NAMALWA (cell line): ENCODE measurements at regions not wholly inside any gene's neighbourhood (a gene's known extent, or its start where the extent isn't known, plus 50 kb on each side); places are given as distances from the start of the nearest gene placed in this dataset.
"Not testable (repeated sequence)": the region's sequence is repeated elsewhere in the genome, so short reads cannot be mapped to it uniquely, and the experiment has no call there.

Experiments used
- DNase-seq: peaks from one replicate; pipeline ENCODE4 v3.0.0-alpha.2; 2015; ENCODE audit warnings: low spot score

DNA sequence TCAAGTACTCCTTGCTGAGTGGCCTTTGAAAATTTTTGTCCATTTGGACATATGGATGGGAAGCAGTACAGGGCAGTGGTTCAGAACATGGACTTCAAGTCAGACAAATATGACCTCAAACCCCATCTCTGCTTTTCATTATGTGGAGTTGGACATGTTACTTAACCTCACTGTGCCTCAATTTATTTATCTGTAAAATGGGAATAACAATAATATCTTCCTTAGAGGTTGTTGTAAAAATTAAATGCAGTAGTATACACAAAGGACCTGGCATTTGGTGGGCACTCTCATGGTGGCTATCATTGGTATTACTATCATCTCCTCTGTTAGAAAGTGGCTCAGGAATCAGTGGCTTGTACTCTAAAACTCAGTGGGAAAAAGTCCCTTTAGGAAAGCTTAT is 204.0 kb upstream of the MYLIP start:
- no peak for DNase-seq

DNA sequence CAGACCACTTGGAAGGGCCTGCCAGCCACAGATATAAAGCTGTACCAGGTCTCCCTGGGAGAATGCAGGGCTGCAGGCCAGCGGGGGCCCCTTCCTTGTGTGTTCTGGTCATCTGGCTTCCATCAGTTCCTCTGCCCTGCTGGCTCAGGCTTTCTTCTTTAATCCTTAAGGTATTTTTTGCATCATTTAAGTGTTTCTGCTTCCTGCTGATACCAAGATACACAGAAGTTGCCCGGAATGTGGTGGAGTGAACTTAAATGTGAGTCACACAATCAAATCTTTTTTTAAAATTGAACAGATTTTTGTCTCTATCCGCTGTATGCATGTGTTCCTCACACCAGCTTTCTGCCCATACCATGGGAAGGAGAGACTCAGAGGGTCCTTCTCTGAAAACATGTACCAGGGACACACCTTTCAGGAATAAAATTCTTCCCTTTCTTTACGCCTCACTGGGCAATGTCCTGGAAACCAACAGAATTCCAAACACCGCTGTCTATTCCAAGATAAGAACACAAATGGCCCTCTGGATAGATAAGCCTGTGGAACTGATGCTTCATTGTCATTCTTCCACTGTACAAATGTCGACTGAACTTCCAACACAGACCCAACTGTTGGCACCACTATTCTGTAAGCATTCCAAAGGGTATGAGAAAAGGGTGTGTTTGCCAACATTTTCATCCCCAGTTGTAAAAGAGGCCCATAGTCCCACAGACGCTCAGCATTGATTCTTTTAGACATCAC is 206.2 kb upstream of the MYLIP start:
- DNase-seq = no peak

DNA sequence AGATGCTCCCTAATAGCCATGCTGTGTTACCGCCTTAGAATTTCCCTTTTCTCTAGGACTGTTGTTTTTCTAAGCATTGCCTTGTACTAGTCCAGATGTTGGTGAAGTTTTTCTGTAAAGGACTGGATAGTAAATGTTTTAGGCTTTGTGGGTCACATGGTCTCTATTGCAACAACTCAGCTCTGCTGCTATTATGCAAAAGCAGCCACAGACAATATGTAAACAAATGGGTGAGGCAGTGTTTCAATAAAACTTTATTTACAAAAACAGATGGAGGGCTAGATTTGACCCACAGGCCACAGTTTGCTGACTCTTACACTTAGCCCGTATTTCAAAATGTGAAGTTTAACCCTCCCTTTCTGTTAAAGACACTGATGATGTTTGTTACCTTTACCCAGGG is 207.6 kb upstream of the MYLIP start:
- peak; percentile 21 for DNase-seq

DNA sequence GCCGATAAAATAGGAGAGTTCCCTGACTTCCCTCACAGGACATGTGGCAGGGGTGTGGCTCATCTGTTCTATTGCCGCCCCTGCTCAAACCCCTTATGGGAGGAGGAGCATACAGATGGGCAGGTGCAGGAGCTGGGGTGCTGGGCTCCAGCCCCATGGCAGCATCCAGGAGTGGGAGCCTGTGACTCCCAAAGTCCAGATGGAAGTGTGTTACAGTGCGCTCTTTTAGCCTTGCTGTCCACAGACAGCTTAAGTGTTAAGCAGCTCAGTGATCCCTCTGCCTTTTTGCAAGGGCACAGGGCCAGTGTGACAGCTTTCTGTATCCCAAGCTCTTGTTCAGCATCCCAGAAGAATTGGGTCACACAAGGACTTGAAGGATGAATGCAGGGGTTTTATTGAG is 212.3 kb upstream of the MYLIP start:
- no peak for DNase-seq

DNA sequence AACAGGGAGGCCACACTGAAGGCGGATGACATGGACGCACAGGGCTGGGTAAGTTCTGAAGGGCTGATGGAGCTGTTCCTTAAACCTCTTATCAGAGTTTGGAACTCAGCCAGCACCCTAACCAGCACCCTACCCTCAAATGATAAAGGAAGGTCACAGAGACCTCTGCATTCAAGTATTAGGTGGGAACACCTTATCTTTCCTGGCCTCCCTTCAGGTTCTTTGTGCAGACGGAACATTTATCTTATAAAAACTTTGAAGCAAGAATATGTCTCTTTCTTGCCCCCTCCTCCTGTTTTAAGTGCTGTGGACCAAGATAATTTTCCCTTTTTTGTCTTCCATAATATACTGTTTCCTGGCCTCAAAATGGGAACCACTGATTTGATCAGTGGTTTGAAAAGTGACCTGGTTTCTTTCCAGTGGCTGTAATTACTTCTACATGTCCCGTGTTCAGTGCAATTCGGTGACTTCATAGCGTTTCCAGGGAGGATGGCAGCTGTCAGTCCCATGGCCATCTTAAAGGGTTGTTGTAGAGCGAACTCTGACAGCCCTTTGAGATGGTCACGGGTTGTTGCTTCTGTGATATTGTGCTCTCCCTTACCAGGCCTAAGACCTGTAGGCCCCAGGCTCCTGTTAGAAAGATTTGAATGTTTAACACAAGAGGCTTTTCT is 213.2 kb upstream of the MYLIP start:
- DNase-seq = no peak

DNA sequence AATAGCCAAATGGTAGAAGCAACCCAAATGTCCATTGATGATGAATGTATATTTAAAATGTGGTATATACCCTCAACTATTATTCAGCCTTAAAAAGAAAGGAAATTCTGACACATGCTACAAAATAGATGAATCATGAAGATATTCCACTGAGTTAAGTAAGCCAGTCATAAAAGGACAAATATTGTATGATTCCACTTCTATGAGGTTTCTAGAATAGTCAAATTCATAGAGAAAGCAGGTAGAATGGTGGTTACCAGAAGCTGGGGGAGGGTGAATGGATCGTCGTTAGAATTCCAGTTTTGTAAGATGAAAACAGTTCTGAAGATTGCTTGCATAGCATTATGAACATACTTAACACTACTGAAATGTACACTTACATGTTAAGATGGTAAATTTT is 214.3 kb upstream of the MYLIP start:
- DNase-seq = no peak

DNA sequence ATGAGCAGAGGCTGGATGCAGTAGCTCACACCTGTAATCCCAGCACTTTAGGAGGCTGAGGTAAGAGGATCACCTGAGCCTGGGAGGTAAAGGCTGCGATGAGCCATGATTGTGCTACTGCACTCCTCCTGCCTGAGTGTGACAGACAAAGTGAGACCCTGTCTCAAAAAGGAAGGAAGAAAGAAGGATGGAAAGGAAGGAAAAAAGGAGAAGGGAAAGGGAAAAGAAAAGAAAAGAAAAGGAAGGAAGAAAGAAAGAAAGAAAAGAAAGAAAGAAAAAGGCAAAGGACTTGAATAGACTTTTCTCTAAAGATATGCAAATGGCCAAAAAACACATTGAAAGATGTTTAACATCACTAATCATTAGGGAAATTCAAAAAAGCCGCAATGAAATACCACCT is 215.3 kb upstream of the MYLIP start:
- no peak for DNase-seq

DNA sequence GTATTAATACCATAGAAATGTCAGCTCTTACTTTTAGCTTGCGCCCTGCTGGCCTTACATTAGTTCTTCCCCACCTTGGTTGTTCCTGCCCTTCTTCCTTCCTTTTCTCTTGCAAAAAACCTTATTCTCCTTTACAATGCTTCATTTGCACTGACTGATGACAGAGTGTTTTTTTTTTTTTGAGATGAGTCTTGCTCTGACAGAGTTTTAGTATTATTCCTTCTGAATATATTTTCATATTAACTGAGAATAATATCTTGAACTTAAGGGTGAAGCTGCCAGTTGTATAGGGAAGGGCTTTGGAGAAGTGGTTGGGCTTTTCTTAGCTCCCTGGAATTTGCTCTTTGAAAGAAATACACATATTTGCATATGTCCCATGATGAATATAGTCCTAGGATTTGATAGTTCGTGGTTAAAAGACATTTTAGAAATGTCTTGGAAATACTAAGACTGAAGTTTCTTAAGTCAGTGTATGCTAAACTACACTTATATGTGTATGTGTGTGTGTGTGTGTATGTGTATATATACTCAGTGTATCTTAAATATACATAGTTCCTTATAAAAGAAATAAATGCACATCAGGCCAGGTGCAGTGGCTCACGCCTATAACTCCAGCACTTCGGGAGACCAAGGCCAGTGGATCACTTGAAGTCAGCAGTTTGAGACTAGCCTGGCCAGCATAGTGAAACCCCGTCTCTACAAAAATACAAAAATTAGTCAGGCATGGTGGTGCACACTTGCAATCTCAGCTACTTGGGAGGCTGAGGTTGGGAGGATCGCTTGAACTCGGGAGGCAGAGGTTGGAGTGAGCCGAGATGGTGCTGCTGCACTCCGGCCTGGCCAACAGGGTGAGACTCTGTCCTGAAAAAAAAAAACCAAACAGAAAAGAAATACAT is 216.1 kb upstream of the MYLIP start:
- no peak for DNase-seq

DNA sequence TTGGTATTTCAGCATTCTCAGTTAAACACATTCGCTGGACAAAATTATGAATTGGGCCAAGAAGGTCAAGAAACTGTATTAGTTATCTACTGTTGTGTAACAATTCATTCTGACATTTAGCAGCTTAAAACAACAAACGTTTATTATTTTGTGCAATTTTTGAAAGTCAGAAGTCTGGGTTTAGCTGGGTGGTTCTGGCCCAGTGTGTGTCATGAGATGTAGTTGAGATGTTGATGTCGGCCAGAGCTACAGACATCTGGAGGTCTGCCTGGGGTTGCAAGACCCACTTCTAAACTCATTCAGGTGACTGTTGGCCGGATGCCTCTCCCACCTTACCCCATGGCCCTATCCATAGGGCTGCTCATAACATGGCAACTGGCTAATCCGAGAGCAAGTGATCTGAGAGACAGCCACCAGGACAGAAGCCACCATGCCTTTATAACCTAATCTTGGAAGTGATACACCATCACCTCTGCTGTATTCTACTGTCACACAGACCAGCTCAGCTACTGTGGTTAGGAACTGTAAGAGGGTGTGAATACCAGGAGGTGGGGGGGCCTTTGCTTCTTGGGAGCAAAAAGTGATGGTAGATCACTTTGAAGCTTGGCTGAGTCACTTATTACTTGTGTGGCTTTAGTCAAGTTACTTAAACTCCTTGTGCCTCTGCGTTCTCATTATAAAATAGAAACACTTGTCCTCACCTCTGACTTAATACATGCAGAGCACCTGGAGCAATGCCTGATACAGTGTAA is 217.0 kb upstream of the MYLIP start:
- no peak for DNase-seq

DNA sequence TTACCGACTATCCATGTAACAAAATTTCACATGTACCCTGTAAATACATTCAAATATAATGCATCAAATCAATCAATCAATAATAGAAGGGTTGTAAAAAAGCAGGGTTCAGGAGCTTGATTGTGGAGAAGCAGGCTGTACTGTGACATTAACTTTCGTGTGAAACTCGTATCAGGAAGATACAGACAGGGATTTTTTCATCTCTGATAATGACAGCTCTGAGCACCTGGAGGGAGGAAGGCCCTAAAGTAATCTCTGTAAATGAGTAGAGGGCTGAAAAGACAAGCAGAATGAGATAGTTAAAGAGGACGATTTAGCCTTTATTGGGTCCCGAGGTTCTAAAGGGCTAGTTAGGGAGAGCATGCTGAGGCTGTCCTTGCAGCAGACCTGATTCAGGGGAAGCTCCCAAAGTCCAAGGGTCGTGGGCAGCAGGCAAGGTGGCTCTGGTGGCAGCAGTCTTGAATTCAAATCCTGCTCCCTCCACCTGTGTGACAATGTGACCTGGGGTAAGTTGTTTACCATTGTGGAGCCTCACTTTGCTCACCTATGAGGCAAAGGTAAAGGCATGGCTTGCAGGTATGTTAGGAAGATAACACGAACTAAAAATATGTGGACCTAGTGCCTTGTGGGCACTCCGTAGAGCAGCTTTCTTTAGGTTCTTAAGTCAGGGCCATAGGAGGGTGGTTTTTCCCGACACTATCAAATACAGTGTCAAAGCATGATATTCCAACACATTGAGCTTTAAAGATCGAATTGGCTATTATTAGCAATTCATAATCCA is 219.4 kb upstream of the MYLIP start:
- no peak for DNase-seq

DNA sequence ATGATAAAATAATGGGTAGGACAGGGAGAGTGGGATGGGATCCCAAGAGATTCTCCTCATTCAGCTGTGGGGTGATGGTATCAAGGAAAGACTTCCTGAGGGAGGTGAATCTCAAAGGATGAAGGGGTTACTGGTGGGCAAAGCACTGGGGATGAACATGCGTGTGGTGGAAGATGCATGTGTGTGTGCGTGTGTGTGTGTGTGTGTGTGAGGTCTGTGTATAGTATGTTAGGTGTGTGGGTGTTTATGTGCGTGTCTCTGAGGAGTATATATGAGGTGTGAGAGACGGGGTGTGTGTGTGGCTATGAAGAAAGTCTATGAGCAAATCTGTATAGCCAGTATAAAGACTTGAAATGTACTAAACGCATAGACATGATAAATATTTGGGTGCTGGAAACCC is 220.0 kb upstream of the MYLIP start:
- no peak for DNase-seq

DNA sequence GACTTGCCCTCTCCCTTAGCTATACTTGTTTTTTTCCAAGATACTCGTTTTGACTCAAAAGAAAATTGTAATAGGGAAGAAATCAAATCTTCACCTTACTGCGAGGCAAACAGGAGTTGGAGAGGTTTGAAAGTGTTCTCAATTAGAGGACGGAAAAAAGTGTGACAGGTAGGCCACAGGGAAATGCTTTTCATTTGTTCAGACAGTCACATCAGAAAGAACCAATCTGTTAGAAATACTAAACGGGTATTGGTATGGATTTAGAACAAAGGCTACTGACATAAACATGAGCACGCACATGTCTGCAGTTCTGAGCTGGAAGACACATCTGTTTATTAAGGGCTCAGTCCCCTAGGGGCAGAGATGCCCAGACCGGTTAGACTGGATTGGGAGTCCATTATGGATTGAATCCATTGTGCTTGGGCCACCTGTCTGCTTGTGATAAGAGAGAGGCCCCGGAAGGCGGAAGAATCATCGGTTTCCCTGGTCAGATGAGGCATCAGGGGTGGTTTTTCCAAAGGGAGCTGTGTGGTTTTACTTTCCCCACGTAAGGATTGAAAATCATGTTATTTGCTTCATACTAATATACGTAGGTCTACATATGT is 220.9 kb upstream of the MYLIP start:
- no peak for DNase-seq

DNA sequence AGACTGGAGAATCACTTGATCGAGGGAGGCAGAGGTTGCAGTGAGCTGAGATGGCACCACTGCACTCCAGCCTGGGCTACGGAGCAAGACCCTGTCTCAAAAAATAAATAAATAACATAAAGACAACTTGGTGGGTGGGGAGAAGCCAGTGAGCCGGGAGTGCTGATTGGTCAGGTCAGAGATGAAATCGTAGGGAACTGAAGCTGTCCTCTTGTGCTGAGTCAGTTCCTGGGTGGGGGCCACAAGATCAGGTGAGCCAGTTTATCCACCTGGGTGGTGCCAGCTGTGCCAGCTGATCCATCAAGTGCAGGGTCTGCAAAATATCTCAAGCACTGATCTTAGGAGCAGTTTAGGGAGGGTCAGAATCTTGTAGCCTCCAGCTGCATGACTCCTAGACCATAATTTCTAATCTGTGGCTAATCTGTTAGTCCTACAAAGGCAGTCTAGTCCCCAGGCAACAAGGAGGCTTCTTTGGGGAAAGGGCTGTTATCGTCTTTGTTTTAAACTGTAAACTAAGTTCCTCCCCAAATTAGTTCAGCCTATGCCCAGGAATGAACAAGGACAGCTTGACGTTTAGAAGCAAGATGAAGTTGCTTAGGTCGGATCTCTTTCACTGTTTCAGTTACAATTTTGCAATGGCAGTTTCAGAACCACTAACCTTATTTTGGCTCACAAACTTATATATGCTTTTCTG is 221.5 kb upstream of the MYLIP start:
- DNase-seq = not testable (repeated sequence)

DNA sequence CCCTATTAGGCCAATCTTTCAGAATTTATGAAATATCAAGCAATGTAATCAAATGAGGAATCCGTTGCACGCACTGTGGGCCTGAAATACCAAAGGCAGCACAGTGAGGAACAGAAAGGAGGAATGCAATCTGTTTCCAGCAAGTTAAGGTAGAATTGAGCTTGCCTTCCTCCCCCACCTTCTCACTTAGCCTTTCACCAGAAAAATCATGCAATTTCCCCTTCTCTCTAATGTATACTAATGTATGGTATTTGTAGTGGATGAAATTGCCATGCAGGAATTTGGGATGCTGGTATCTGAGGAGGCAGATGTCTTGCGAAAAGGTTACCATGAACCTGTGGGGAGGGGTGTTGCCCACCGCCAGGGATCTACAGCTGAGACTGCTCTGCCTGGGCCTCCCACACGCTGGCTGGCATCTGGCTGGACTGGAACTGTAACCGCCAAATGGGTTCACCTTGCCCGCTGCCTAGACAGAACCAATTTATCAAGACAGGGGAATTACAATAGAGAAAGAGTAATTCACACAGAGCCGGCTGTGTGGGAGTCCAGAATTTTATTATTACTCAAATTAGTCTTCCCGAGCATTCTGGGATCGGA is 222.4 kb upstream of the MYLIP start:
- no peak for DNase-seq

DNA sequence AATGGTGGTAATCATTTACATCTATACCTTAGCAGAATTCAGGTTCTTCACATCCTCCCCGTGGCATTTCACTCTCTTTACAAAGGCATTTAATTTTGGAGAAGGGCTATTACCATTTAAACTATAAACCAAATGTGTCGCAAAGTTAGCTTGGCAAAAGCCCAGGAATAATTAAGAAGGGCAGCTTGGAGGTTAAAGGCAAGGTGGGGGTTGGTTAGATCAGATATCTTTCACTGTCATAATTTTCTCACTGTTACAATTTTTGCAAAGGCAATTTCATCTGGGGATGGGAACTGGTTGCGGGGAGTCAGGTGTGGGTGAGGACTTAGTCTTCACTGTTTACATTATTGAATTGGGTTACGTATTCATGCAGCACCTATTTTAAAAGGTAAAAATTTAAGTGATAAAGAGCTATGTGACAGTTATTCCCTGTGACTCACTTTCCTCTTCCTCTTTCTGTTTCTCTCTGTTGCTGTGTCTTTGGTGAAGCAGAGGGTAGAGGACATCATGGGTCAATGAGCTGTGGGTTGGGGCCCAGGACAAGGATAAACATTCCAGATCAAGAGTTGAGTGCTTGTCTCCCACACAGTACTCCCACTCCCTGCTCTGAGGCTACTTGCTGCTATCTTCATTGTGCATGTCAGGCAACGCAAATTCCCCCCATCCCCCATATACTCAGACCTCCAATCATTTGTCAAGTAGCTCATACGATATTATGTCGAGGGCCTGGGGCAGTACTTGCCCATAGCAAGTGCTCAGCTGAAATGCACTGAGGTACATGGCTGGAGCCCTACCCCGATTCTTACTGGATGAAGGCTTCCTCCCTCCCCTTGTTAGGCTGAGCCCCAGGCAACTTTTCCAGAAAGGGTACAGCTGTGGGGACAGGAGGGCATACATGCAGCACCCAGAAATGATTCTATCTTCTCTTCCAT is 223.1 kb upstream of the MYLIP start:
- DNase-seq = peak; percentile 15

DNA sequence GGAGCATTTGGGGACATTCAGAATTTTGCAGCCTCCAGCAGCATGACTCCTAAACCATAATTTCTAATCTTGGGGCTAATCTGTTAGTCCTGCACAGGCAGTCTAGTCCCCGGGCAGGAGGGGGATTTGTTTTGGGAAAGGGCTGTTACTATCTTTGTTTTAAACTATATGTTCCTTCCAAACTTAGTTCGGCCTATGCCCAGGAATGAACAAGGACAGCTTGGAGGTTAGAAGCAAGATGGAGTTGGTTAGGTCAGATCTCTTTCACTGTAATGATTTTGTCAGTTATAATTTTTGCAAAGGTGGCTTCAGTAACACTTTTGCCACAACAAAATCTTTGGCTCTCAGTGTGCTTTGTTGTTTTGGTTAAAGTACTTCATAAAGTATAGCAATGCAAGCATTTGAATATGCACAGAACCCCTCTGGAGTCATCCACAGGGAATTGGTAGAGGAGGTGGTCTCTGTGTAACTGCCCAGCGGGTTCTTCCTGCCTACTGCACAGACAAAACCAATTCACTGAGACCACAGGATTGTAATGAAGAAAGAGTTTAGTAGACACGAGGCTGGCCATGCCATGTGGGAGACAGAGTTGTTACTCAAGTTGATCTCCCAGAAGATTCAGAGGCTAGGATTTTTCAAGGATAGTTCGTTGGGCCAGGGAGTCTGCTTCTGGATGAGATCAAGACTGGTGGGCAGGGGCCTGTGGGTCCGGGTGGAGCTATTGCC is 224.1 kb upstream of the MYLIP start:
- no peak for DNase-seq

DNA sequence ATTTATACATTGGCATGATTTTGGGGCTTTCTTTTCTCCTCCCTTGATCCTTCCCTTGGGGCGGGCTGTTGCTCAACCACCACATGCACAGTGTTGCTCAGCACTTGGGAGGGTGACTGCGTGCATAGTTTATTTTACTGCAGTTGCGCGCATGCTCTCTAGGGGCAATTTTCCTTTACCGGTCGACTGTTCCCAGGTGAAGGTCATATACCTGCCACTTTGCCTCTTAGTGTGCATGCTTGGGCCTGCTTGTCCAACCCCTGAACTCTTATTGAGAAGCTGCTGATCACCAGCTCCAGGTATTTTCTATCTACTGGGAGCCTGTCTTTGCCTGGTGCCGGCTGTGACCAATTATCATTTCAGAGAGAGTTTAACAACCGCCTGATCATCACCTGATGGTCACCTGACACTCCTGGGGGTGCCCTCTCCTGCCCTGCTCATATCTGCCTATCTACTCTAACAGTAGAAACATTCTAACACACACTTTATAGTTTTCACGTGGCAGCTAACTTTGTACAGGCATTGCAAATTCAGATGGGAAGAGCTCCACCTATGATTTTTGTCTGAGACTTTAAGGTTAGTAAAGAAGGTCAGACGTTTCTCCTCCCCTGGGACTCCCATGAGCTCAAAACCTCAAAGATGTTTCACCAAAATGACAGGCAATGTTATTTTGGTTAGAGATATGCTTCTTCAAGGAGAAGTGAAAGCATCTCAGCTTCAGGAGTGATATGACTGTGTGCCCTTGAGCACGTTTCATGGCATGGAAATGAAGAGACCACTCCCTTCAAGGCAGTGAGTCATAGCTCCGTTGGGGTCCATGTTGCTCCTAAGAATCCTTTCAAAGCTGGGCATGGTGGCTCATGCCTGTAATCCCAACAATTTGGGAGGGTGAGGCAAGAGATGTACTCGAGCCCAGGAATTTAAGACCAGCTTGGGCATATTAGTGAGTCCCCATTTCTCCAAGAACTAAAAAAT is 227.5 kb upstream of the MYLIP start:
- DNase-seq = peak; percentile 97
